Stimulated activated CD4-positive, alpha-beta T cell treated with anti-CD3 and anti-CD28 coated beads, Interleukin-1b, Interleukin-23, amount 100 ng/mL, for 1 hour (primary cell): ENCODE measurements at regions not wholly inside any gene's neighbourhood (a gene's known extent, or its start where the extent isn't known, plus 50 kb on each side); places are given as distances from the start of the nearest gene placed in this dataset.
"Not testable (repeated sequence)": the region's sequence is repeated elsewhere in the genome, so short reads cannot be mapped to it uniquely, and the experiment has no call there.

Experiments used
- DNase-seq, 2 donors: peaks; one replicate each; pipeline ENCODE4 v3.0.0-alpha.2; 2020; ENCODE audit warnings: low read depth in 2 of 2

GRCh38 chr1:43108080-43108479 lies 64.0 kb downstream of the EBNA1BP2 start:
- no peak for DNase-seq

GRCh38 chr1:43107664-43108063 lies 64.4 kb downstream of the EBNA1BP2 start:
- DNase-seq = no peak

GRCh38 chr1:43104027-43104763 lies 67.9 kb downstream of the EBNA1BP2 start:
- no peak for DNase-seq

- DNase-seq = no peak
These were observed 71.0 kb downstream of the EBNA1BP2 start for GRCh38 chr1:43101061-43101460.

- no peak for DNase-seq
These were observed 73.9 kb downstream of the EBNA1BP2 start for GRCh38 chr1:43098200-43098599.

- DNase-seq = not testable (repeated sequence)
These were observed 75.6 kb downstream of the EBNA1BP2 start for GRCh38 chr1:43096528-43096927.

GRCh38 chr1:43090812-43091211 lies 81.3 kb downstream of the EBNA1BP2 start:
- DNase-seq = not testable (repeated sequence)

GRCh38 chr1:43090157-43090556 lies 81.9 kb downstream of the EBNA1BP2 start:
- not testable (repeated sequence) for DNase-seq

GRCh38 chr1:43083375-43083891 lies 88.7 kb downstream of the EBNA1BP2 start:
- no peak for DNase-seq

GRCh38 chr1:43082740-43083139 lies 89.3 kb downstream of the EBNA1BP2 start:
- DNase-seq = no peak

- DNase-seq = no peak
These were observed 94.8 kb downstream of the EBNA1BP2 start for GRCh38 chr1:43077273-43077672.

GRCh38 chr1:43074709-43075108 lies 97.4 kb downstream of the EBNA1BP2 start:
- no peak for DNase-seq

- DNase-seq = no peak
These were observed 97.8 kb downstream of the EBNA1BP2 start for GRCh38 chr1:43074244-43074643.

- peak; percentile 43 to 51 for DNase-seq
These were observed 98.4 kb downstream of the EBNA1BP2 start for GRCh38 chr1:43073490-43074230.

GRCh38 chr1:43072314-43072713 lies 99.8 kb downstream of the EBNA1BP2 start:
- no peak for DNase-seq

- DNase-seq = no peak
These were observed 100.8 kb downstream of the EBNA1BP2 start for GRCh38 chr1:43071241-43071640.

- DNase-seq = no peak
These were observed 102.5 kb downstream of the EBNA1BP2 start for GRCh38 chr1:43069461-43070050.

GRCh38 chr1:43068911-43069310 lies 103.2 kb downstream of the EBNA1BP2 start:
- DNase-seq = no peak

- DNase-seq = no peak
These were observed 103.9 kb downstream of the EBNA1BP2 start for GRCh38 chr1:43067977-43068751.

GRCh38 chr1:43067233-43067745 lies 104.8 kb downstream of the EBNA1BP2 start:
- no peak for DNase-seq

GRCh38 chr1:43066578-43066977 lies 105.5 kb downstream of the EBNA1BP2 start:
- no peak for DNase-seq
